Stimulated activated naive CD4-positive, alpha-beta T cell (primary cell): ENCODE measurements at regions not wholly inside any gene's neighbourhood (a gene's known extent, or its start where the extent isn't known, plus 50 kb on each side); places are given as distances from the start of the nearest gene placed in this dataset.
"Not testable (repeated sequence)": the region's sequence is repeated elsewhere in the genome, so short reads cannot be mapped to it uniquely, and the experiment has no call there.

Experiments used
- DNase-seq, 6 experiments: peaks; one replicate each; lab custom pipeline; 2025; lab: John Stamatoyannopoulos, UW

DNA sequence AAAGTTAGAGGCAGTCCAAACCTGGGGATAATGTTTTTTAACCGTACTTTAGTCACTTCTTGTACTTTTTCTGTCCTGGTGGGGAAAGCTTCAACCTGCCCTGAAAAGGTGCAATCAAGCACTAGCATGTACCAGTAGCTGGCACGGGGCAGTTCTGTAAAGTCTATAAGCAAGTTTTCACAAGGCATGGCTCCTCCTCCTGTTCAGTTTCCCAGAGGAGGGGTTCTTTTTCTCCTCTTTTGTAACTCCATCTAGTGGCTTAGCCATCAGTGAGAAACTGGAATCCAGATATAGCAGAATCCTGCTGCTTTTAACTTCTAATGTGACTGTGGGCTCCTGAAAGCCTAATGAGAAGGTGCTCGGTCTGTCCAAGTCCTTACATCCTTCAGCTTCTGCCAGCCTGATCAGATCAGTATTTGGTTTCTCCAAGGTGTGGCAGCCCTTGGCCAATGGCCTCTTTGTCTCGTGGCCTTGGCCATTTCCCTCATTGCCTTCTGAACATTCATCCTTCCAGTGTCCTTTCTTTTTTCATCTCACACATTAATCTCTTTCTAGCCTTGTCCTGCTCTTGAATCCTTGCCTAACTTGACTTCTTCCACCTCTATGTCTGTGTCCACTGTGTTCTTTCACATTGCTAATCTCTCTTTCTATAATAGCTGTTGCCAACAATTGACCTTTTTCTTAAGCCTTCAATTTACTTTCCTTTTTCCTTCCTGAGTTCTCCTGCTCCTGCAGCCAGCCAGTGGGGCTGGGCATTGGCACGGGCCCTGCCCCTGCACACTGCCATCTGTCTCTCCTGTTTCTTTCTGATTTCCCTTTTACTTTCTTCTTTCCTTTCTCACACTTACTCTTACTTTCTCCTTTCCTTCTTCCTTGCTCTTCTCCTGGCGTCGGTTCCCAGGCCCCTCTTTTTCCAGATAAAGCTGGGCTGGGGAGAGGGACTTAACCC, 222.0 kb upstream of the SYNCRIP start:
- DNase-seq, result no peak

DNA sequence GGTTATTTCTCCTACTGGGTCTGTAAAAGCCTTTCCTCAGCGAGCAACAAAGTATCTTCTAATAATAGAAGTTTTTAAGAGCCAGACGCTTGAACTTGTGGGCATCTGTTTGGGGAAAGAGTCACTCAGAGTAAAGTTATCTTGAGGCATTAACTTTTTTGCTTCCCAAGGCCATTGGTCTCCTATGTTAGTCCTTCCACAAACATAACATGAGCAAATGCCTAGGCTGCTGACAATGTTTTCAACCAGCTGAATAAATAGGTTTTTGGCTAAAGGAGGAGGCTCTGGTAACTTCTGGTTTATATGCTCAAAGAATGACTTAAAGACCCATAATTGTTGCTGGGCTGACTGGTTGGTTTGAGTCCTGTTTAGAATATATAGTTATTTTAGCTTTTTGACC, 213.5 kb upstream of the SYNCRIP start:
- no peak for DNase-seq

DNA sequence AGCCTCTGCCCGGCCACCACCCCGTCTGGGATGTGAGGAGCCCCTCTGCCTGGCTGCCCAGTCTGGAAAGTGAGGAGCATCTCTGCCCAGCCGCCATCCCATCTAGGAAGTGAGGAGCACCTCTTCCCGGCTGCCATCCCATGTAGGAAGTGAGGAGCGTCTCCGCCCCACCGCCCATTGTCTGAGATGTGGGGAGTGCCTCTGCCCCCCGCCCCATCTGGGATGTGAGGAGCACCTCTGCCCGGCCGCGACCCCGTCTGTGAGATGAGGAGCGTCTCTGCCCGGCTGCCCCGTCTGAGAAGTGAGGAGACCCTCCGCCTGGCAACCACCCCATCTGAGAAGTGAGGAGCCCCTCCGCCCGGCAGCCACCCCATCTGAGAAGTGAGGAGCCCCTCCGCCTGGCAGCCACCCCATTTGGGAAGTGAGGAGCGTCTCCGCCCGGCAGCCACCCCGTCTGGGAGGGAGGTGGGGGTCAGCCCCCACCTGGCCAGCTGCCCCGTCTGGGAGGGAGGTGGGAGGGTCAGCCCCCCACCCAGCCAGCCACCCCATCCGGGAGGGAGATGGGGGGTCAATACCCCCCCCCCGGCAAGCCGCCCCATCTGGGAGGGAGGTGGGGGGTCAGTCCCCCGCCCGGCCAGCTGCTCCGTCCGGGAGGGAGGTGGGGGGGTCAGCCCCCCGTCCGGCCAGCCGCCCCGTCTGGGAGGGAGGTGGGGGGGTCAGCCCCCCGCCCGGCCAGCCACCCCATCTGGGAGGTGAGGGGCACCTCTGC, 195.8 kb upstream of the SYNCRIP start:
- not testable (repeated sequence) for DNase-seq

DNA sequence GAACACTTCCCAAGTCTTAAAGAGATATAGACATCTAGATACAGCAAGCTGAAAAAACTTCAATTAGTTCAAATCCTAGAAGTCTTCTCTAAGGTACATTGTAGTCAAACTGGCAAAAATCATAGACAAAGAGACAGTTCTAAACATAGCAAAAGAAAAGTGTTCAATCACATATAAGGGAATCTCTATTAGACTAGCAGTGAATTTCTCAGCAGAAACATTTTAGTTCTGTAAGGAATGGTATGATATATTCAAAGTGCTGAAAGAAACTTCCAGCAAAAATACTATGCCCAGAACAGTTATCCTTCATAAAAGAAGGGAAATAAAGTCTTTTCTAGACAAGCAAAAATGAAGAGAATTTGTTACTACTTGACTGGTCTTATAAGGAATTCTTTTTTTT, 186.3 kb upstream of the SYNCRIP start:
- DNase-seq, result no peak

DNA sequence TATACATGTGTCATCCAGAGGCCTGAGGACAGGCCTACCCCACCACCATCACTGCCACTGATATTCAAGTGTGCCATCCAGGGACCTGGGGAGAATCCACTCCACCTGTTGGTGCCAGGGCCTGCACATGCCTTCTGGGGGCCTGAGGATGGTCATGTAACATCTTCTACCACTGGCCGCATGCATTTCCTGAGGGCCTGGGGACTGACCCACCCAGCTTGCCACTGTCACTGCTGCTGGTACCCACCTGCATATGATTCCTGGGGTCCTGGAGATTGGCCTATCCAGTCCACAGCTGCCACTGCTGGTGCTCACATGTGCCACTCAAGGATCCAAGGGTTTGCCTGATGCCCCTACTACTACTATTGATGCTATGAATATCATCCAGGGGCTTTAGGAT, 184.3 kb upstream of the SYNCRIP start:
- DNase-seq, result no peak

DNA sequence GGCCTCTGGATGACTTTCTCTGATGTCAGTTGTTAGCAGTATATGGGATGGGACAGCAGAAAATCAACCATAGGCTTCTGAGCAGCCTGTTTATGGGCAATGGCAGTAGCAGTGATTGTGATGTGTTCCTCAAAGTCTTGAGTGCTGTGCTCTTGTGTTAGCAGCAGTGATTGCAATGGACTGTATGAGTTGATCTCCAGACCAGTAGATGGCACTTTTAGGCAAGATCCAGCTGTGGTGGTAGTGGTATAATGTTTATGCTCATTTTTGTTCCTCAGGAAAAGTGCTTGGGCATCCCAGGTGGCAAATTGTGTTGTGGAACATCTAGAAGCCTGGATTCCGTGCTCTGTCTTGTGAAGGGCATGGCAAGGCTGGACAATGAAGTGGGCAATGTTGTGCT, 181.6 kb upstream of the SYNCRIP start:
- DNase-seq, result no peak

DNA sequence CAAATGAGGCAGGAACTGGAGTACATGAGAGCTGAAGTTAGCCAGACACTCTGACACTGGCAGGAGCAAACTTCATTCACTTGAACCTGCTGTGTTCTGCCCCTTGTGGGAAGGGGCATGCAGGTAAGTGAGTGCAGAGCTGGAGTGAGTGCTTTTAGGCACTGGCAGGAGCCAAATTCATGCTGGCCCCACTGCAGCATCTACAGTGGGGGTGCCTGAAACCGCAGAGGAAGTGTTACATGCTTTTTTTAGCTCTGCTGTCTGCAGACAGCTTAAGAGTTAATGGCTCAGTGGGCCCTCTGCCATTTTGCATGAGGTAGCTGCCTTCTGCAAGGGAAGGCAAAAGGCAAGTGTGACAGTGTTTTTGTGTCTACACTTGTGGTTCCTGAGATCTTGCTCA, 167.9 kb upstream of the SYNCRIP start:
- no peak for DNase-seq

DNA sequence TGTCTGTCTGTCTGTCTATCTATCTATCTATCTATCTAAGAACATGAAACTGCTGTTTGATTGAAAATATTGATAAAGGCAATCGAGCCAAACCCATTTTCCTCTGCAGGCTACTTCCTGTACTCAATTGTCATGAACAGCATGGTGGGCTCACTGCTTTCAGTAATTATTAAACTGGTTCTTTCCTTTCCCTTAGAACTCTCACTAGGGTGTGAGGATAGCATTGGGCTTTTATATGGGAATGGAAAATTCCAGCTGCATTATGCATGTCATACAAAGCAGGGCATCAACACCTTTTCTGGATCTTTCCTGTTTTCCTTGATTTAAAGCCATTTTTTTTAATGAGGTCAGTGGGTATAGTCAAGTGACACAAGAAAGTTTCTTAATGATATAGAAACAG, 161.0 kb upstream of the SYNCRIP start:
- DNase-seq, result no peak

DNA sequence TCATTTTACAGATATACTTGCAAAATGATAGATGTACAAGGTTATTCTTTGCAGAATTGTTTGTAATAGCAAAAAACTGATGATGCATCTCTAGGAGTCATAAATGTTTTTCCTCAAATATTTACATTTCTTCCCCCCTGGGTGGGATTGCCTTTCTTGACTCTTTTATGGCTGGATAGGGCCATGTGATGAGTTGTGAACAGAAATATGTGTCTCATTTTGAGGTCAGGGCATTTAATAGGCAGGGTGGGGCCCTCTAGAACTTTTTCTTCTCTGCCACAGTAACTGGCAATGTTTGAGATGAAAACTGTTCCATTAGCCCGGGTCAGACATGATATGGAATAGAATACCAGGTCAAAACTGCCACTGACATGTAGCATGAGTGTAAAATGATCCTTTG, 159.5 kb upstream of the SYNCRIP start:
- no peak for DNase-seq

DNA sequence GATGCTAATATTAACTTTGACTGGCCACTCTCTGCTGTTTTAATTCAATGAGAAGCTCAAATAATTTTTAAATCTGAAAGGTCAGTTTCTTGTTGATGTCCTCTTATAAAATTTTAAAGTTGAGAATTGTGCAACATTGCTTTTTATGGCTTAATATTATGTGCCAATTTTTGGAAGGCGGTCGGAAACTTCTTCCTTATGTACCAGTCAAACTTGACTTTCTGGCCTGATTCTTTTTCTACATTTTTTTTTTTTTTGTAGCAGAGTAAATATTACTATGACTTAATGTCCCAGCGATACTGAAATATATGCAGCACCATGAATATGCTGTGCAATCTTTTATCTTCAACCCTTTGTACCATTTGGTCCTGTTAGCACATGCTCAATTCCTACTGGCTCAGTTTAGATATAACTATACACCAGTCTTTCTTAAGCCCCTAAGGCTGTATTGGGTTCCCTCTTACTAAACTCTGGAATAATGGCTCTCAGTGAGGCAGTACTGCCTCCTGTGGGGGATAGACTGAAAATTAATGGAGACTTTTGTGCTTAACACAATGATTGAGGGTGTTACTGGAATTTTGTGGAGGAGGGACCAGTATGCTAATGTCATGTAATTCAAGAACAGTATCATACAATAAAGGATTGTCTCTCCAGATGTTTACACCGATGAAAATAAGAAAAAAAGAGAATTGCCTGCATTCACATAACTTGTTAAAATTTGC, 156.4 kb upstream of the SYNCRIP start:
- no peak for DNase-seq

DNA sequence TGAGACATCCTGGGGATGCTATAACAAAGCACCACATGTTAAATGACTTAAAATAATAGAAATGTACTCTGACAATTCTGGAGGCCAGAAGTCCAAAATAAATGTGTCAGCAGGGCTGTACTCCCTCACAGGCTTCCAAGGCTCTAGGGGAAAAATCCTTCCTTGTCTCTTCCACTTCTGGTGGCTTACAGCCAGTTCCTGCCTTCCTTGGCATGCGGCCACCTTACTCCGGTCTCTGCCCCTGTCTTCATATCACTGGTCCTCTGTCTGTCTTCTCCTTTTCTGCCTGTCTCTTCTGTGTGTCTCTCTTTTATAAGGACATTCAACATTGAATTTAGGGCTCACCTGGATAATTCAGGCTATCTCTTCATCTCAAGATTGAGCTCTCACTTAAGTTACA, 155.3 kb upstream of the SYNCRIP start:
- DNase-seq, result no peak

DNA sequence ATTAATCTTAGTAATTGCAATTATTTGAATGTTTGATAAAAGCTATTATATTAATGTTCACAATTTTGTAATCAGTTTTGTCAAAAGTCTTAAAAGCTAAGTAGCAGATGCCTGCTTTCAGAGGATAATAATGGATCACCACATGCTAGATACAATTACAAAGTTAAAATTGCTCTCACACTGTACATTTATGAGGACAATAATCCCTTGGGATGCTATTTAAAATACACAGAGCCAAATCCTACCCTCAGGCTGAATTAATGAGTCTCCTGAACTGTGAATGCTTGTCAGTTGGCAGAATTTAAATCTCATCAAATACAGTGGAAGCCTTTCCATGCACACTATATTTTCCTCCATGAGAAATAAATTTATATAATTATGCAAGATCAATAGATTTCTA, 153.3 kb upstream of the SYNCRIP start:
- no peak for DNase-seq

DNA sequence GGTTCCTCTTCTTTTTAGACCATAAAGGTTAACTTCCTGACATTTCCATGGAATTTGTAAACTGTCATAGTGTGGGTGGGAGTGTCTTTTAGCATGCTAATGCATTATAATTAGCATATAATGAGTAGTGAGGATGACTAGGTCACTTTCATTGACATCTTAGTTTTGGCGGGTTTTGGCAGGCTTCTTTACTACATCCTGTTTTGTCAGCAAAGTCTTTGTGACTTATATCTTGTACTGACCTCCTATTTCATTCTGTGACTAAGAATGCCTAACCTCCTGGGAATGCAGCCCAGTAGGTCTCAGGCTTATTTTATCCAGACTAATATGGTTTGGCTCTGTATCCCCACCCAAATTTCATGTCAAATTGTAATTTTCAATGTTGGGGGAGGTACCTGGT, 149.6 kb upstream of the SYNCRIP start:
- no peak for DNase-seq

DNA sequence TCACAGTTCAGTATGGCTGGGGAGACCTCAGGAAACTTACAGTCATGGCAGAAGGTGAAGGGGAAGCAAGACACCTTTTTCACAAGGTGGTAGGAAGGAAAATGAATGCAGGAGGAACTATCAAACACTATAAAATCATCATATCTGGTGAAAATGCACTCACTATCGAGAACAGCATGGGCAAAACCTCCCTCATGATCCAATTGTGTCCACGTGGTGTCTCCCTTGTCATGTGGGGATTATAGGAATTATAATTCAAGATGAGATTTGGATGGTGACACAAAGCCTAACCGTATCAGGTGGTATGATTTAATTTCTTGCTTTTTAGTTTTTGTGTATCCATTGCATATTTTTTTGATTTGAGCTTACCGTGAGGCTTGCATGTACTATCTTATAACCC, 133.2 kb upstream of the SYNCRIP start:
- DNase-seq, result no peak

DNA sequence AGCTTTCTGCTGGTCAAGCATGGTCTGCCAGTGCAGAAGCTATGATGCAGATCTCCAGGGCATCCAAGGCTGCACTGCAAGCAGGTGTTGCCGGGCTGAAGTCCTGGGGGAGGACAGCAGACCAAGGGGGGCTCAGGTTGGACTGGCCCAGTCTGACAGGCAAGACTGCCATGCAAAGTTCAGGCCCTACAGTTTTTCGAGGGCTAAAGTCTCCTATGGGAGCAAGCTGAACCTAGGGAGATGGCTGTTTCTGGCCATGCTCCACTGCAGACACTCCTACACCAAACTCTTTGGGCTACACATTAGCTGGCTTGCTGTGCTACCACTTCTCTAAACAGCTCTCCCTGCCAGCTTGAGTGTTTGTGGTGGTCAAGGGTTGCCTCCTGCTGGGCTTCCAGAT, 130.0 kb upstream of the SYNCRIP start:
- no peak for DNase-seq

DNA sequence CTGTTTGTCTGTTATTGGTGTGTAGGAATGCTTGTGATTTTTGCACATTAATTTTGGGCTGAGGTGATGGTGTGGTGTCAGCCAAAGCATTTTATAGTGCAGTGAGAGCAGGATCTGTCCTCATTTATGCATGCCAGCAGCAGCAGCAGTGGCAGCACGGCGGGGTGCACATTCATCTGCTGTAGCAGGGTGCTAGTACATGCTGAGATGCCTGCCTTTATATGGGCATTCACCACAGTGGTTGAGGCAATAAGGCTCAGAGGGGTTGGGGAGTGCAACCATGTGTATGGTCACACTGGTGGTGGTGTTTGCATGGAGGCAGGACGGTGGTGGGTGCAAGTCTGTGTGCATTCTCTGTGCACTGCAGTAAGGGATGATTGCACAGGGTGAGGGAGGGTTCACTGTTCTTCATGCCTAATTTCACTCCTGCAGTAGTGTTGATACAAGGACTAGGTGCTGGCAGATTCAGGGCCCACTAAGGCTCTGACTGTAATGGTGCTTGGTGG, 129.3 kb upstream of the SYNCRIP start:
- DNase-seq, result no peak

DNA sequence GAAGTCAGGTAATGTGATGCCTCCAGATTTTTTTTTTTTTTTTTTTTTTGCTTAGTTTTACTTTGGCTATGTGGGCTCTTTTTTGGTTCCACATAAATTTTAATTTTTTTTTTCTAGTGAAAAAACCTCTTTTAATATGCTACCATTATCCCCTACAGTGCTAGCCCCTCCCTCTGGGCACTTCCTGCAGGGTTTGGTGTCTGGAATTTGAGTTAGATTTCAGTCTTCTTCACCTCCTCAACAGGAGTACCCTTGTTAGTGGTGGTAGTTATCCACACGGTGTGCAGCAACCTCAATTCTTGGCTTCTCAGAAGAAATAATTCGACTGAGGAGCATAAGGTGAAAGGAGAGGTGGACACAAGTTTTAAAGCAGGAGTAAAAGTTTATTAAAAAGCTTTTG, 128.8 kb upstream of the SYNCRIP start:
- DNase-seq, result no peak

DNA sequence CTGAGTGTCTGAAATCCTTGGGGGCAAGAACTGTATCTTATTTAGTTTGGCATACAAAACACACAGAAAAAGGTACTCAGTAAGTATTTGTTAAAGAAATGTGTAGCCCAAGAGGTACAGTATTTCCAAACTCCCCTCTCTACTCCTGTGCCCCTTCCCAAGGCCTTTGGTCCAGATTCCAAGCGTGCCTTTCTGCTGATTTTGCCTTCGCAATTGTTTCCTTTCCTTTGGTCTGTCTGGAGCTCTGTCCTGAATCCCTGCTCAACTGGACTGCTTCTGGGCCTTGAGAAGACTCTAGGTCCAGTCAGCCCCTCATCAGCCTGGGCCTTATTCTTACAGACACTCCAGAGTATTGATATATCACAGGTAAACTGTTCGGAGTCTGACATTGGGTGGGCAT, 122.2 kb upstream of the SYNCRIP start:
- DNase-seq, result no peak

DNA sequence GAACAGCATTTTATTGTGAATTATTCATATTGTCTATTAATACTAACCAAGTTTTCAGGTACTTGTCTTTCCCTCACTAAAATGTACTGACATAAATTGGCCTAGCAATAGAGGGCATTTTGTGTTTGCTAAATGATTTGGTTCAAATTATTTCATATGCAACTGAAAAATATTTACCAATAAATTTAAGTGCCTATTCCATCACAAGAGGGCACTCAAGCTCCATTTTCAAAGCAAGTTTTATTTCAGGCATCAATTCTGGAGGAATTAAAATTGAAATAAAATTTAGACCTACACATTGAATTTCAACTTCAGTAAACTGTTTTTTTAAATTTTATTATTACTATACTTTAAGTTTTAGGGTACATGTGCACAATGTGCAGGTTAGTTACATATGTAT, 114.3 kb upstream of the SYNCRIP start:
- DNase-seq, result no peak

DNA sequence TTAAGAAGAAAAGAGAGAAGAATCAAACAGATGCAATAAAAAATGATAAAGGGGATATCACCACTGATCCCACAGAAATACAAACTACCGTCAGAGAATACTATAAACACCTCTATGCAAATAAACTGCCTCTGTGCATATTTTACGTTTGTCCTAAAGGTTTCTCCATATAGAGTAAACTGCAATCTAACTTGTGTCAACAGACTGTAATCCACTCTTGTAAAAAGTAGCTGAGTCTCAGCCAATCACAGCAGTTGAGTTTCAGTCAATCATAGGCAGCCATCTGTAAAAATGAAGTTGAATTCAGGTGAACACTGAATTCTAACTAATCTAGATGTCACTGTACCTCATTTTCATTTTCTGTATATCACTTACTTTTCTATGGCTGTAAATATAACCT, 112.2 kb upstream of the SYNCRIP start:
- DNase-seq, result no peak

DNA sequence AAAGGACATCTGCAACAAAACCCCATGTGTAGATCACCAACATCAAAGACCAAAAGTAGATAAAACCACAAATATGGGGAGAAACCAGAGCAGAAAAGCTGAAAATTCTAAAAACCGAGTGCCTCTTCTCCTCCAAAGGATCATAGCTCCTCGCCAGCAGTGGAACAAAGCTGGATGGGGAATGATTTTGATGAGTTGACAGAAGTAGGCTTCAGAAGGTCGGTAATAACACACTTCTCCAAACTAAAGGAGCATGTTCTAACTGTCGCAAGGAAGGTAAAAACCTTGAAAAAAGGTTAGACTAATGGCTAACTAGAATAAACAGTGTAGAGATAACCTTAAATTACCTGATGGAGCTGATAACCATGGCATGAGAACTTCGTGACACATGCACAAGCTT, 109.9 kb upstream of the SYNCRIP start:
- no peak for DNase-seq

DNA sequence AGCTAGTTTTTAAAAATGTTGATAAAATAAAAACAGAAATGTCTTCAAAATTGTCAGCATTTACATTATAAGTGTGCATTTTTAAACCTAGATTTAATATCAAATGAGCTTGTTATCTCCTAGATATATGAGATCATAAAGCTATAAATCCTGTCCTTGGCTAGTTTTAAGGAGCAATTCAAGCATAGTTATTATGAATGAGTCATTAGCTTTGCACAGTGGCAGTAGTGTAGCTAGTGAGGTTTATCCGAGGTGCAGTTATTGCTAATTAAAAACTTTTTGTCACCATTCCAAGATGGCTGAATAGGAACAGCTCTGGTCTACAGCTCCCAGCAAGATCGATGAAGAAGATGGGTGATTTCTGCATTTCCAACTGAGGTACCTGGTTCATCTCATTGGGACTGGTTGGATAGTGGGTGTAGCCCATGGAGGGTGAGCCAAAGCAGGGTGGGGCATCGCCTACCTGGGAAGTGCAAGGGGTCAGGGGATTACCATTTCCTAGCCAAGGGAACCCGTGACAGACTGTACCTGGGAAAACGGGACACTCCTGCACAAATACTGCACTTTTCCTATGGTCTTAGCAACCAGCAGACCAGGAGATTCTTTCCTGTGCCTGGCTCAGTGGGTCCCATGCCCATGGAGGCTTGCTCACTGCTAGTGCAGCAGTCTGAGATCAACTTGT, 108.8 kb upstream of the SYNCRIP start:
- DNase-seq, result no peak
